HG03565 (cell line): ENCODE measurements at regions not wholly inside any gene's neighbourhood (a gene's known extent, or its start where the extent isn't known, plus 50 kb on each side); places are given as distances from the start of the nearest gene placed in this dataset.
"Not testable (repeated sequence)": the region's sequence is repeated elsewhere in the genome, so short reads cannot be mapped to it uniquely, and the experiment has no call there.

Experiments
- ATAC-seq: cut with Tn5 transposase; IDR thresholded peaks from one replicate; pipeline ENCODE4 v1.9.1; 2021; ENCODE audit warnings: mild to moderate bottlenecking, moderate library complexity; ENCODE audit not compliant: unreplicated experiment

DNA sequence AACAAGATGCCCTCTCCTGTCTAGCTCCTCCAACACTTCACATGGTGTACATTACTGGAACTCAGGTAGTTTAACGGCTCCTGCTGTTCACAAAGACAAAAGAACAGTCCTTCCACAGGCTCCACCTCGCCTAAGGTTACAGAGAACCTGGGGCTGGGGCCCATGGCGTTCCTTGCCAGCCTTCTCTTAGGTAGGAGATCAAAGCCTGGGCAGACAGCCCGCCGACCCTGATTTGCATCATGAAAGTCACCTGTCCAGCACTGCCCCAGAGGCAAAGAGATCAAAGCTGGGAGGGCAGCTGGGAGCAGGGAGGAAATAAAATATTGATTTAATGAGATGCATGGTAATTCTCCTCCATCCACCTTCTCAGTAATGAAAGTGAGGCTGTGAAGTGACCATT, 115.0 kb upstream of the SLIT3 start:
- ATAC-seq = no peak

DNA sequence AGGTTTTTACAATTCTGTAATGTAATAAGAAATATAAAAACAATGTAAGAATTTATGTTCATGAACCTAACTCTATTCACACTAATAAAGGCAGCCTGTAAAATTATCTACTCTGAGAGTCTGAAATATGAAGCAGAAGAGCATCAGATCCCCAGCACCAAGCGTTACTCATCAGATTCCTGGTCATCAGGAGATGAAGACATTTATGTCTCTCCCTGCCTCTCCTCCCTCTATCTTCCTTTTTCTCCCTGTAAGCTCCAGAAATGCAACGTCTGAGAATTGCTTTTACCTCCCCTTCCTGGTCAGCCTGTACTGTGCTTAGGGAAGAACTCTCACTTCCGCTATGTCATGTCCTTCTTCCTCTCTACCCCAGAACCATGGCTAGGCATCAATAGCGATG, 114.4 kb upstream of the SLIT3 start:
- ATAC-seq = no peak

DNA sequence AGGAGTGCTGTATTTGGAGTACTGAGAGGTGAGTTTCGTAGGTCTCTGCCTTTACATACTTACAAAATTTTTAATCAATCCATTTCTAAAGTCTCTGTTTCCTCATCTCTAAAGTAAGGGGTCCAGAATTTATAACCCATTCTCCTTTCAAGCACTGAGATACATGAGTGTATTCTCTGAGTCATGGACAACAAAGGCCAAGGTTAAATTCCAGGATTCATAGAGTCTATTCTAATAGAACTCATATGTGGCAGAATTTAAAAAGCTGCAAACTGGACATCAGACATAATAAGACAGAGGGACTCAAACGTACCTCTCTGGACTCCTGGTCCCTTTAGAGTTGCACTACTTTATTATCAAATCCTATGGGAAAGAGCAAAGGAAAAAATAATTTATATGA, 112.5 kb upstream of the SLIT3 start:
- no peak for ATAC-seq

DNA sequence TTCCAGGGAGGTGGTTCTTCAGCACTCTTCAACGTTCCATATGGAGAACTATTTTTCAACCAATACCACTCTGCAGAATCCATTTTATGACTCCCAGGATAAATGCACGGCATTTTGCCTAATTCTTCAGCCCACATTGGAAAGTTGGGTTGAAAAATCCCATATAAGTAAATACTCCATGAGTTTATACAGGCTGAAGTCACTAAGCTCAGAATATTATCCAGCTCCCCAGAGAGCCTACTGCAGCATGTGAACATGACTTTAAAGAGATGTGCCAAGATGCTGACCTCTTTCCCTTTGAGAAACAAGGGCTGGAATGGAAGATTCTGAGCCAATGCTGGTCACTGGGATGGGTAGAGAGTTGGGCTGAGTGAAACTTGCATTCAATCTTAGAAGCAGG, 111.9 kb upstream of the SLIT3 start:
- no peak for ATAC-seq

DNA sequence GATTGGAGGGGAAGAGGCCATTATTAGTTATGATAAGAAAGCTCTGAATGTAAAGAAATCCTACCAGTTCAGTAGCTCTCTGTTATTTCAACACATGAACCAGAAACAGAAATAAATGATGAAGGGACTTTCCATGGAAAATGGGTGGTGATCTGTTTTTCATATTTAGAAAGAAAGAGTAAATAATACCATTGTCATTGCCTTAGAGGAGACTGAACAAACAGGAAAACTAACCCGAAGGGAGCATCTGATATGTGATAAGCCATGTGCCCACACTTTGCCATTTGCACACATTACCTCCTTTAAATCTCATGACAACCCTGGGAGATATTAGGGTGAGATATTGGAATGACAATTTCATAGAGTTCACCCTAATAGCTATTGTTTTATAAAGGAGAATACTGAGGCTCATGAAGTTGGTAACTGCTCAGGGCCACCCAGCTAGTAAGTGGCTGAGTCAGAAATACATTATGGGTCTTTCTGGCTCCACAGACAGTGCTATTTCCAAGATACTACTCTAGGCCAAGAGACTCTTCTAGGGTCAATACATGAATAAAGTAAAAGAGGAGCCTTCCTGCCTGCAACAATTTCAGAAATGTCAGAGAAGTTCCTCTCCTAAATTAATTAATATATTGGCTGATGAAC, 111.0 kb upstream of the SLIT3 start:
- ATAC-seq = no peak

DNA sequence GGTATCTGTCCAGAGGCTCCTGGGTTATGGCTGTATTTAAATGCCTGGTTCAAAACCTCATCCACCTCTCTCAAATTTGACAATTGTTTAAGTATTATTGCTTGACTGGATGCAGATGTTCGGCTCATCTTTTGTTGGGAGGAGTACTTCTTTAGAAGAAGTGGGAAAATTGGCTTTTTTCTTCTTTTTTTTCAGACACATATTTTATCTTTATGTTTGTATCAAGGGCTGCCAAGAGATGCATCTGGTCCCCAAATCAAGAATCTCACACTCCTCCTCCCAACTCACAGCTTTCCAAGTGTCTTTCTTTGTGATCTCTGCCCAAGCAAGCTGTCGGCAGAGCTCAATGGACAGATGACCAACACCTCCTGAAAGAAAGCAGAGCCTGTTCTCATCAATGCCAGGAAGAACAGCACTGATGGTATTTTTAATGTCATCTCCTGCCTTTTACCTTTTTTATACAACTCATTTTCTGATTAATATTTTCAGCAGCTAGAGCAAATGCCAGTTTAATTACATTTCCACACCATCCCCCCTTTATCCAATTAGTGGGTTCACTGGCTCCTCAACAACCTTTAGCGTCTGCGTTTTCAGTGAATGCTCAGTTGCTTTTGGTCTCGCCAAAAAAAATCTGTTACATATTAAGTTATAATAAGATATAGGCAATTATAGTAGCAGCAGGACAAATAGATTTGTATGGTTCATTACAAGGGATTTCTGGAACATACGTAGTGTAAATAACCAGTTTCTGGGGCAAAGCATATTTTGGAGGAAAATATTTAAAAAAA, 110.3 kb upstream of the SLIT3 start:
- no peak for ATAC-seq

DNA sequence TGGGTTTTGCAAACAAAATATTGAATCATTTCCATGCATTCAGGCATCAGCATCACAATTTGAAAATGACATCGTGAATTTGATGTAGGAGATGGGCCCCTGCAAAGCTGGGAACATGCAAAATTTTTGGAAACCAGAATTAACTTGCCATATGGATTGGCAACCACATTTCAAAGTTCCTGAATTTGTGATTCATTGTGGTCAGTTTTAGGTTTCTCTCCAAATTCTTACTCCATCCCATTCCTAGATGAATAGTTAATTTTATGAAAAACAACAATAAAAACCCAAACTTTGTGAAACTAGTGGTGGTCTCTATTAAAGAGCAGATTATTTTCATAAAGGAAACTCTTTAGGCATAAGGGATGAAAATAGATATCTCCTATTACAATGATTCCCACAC, 107.8 kb upstream of the SLIT3 start:
- no peak for ATAC-seq

DNA sequence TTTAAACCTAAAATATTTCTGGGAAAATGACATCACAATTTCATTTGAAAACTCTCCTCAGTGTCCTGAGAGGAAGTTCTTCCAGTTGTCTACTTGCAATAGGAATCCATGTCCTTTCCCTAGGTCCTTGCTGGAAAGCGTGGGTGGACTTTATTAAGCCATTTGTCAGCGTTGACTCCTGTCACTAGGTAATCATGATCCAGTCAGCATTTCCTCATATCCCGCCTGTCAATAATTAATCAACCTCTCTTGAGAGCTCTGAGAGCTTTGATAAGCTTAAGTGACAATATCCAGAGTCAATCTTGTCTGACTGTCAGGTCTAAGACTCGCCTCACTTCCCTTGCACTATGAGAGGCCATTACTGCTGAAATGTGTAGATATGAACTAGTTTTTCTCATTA, 107.2 kb upstream of the SLIT3 start:
- no peak for ATAC-seq

DNA sequence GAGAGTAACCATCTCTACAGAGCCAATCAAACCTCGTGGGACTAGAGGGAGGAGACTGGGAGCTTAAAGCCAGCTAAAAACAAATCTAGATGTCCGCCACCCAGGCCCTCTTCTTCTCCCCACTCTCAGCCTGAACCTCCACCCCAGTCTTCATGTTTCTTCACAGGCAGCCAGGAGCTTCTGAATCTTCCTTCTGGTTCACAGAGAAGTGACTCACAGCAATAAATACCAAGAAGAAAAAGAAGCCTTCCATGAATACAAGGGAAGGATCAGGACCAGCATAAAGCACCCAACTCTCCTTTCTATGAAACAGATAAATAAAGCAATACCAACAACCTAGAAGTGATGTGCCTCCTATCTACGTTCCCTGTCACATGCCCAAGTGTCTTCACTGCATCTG, 103.3 kb upstream of the SLIT3 start:
- ATAC-seq = no peak

DNA sequence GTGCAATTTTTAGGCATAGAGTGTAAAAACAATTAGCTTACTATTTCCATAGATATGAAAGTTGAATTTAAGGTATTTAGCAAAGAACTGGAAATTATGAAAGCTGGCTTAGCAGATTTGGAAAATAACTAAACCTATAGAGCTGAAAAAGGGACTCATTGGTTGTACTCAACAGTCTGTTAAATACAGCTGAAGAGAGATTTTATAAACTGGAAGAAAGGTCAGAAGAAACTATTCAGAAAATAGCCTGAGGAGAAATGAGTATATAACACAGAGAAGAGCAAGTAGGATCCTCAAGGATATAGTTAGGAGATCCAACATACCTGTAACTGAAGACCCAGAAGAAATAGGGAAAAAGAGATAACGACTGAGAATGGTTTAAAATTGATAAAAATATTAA, 97.6 kb upstream of the SLIT3 start:
- ATAC-seq = no peak

DNA sequence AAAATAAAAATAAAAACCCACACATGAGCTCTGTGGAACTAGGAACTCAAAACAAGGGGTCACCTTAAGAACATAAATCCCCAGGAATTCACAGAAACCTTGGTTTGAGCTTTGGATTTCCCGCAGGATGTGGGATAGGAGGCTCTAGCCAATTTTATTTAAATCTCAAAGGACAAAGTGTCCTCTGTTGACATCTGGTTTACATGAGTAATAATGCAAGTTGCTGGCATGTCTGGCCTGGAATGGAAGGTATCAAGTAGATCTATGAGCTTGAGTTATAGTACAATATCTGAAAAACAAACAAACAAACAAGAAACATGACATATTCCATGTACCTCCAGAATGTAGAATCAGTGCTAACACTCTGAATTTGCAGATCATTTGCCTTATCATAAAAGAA, 94.2 kb upstream of the SLIT3 start:
- no peak for ATAC-seq

DNA sequence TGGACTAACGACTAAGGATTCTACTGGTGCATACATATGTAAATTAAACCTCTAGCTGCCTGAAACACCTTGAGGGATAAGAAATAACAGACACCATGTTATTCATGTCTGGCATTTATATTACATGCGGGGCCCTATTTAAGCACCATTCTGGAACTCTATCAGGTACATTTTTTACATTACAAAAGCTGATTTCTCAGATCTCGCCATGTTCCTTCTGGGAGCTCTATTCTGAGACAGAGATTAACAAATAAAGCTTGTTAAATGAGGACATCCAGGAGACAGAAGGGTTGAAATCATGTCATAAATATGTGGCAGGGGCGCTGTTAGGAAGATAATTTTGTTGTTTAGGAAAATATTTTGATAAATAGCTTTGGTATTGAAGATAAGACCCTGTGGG, 93.4 kb upstream of the SLIT3 start:
- no peak for ATAC-seq

DNA sequence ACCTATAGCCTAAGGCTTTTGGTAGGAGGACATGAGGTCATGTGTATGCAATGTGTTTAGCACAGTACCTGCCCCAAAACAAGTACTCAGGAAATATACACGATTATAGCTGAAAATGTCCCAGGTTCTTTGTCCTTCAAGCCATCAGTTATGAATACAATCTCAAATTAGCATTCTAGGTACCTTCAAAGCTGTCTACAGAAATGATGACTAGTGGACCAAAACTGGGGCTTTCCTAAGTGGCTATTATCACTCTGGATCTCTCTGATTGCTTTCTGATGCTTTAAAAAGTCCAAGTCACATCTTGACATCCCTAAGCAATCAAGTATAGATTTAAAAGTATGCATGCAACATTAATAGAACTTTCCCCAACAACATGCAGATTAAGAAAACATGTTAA, 93.0 kb upstream of the SLIT3 start:
- no peak for ATAC-seq

DNA sequence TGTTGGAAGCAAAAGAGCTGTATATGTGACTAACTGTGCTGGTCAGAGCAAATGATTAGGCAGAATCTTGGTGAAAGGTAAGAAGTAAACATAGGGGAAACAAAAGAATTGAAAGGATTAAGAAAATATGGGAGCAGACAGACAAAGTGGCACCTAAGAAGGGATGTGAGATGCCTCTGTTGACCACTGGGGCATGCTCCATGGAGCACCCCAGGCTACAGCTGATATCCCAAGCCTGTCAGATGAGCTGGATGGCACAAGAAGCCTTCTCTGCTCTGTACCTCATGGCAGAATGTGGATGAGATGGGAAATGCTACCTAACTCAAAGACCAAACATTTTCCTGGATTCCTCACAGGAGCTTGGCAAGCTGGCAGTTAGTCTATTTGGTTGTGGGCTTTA, 89.3 kb upstream of the SLIT3 start:
- no peak for ATAC-seq

DNA sequence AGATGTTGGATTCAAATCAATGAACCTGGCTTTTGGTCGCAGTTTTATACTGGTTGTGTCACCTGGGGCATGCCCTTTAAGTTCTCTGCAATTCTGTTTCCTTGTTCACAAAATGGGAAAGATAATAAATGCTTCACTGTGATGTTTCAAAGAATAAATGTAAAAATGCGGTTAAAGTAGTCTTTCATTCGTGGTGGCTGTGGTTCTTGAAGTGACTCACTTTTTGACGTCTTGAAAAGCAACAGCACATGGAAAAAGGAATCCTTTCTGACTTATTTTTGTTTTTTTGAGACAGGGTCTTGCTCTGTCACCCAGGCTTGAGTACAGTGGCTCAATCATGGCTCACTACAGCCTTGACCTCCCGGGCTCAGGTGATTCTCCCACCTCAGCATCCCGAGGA, 88.4 kb upstream of the SLIT3 start:
- ATAC-seq = no peak

DNA sequence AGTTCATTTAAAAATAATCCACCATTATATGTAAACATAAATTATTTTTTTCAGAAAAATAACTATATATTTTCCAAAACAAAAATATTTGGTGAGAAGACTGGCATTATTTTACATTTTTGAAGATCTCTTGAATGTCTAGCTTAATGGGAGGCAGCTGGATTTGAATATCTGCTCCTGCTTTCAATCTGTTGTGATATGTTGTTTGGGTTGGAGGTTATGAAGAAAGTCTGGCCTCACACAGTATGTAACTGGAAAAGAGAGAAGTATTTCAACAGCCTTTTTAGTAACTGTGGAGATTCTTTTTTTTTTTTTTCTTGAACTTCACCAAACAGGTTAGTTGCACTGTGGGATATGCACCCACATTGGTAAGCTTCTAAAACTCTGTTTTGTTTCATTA, 84.7 kb upstream of the SLIT3 start:
- no peak for ATAC-seq

DNA sequence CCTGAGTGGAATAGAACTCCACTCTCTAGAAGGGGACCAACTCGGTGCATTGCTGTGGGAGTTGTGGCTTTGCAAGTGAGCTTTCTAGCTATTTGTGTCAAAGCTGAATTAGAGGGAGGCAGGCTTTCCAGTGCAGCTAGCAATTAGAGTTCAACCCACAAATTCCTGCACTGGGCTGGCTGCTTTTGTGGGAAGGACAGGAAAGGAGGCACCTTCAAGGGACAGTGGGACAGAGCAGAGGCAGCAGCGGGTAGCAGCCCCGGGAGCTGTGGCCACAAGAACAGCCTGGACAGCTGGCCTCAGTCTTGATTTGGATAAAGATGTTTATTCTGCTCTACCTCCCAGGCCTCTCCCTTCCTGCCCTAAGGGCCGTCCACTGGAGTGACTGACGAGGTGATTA, 83.7 kb upstream of the SLIT3 start:
- ATAC-seq = no peak

DNA sequence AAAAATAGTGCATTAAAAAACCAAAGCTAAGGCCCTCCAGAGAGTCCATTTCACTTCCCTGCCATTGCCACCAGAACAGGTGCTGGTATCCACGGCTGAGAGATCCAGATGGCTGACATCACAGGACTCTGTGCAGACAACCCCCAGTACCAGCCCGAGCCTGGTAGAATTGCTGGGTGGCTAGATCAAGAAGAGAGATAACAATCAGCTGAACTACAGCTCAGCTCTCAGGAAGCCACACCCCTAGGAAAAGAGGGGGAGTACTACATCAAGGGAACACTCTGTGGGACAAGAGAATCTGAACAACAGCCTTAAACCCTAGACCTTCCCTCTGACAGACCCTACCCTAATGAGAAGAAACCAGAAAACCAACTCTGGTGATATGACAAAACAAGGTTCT, 73.8 kb upstream of the SLIT3 start:
- no peak for ATAC-seq

DNA sequence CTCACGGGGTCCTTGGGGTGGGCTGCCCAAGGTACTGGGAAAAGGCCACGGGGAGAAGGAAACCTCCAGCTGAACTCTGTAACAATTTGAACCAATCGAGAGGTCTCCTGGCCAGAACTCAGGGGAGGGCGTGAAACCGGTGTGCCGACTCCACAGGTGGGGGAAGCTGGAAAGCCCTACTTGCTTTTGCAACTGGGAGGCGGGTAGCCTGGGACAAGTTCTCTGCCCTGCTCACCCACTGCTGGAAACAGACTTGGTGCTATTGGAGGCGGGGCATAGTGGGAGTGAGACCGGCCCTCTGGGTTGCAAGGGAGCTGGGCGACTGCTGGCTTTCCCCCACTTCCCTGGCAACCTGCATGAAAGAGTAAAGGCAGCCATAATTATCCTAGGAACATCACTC, 73.2 kb upstream of the SLIT3 start:
- no peak for ATAC-seq

DNA sequence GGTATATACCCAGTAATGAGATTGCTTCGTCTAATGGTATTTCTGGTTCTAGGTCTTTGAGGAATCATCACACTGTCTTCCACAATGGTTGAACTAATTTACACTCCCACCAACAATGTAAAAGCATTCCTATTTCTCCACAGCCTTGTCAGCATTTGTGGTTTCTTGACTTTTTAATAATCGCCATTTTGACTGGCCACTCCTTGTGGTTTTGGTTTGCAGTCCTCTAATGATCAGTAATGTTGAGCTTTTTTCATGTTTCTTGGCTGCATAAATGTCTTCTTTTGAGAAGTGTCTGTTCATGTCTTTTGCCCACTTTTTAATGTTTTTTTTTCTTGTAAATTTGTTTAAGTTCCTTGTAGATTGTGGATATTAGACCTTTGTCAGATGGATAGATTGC, 70.9 kb upstream of the SLIT3 start:
- not testable (repeated sequence) for ATAC-seq

DNA sequence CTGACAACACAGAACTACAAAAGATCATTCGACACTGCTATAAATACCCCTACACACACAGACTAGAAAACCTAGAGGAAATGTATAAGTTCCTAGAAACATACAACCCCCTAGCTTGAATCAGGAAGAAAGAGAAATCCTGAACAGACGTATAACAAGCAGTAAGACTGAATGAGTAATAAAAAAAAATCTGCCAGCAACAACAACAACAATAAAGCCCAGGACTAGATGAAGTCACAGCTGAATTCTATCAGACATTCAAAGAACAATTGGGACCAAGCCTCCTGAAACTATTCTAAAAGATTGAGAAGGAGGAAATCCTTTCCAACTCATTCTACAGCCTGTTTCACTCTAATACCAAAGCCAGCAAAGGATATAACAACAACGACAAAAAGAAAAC, 68.2 kb upstream of the SLIT3 start:
- ATAC-seq = no peak

DNA sequence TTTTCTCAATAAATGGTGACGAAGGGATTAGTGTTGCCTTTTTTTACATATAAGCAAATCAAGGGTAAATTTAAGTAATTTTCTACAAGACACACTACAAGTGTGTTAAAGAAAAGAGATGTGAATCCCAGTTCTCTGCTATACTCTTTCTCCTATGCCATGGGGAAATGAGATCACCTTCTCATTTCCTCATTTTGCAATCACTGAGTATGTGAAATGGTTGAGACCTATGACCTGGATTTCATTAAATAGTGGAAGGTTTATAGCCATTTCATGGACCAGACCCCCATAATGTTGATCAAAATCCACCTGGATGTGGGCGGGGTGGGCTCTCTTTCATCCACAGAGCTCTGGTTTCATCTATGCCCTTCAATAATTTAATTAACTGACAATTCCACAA, 66.9 kb upstream of the SLIT3 start:
- ATAC-seq = no peak

DNA sequence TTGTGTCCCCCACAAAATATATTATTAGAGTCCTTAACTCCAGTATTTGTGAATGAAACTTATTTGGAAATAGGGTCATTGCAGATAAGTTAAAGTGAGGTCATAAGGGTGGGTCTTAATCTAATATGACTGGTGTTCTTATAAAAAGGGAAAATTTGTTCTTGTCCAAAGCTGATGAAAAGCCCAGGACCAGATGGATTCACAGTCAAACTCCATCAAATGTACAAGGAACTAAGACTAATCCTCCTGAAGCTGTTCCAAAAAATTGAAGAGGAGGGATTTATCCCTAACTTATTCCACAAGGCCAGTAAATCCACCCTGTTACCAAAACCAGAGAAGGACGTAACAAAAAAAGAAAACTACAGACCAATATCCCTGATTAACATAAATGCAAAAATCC, 56.4 kb upstream of the SLIT3 start:
- ATAC-seq = no peak
